Right lobe of liver (tissue), 6 donors: ENCODE measurements at regions not wholly inside any gene's neighbourhood (a gene's known extent, or its start where the extent isn't known, plus 50 kb on each side); places are given as distances from the start of the nearest gene placed in this dataset.

Experiments
- ATAC-seq, 4 donors: fragments of 200-7000 bp; cut with Tn5 transposase; one replicate each; pipeline ENCODE4 v1.9.1; 2020; ENCODE audit warnings: mild to moderate bottlenecking in 4 of 4, moderate library complexity in 4 of 4
- DNase-seq, 3 donors: peaks; one replicate each; pipeline ENCODE4 v3.0.0-alpha.2; 2020
- H3K27ac ChIP-seq, 3 donors: fragments of 200-600 bp; one replicate each; pipeline ENCODE4 v1.8.0; 2022
- H3K27me3 ChIP-seq, 2 donors: fragments of 200-600 bp; one replicate each; pipeline ENCODE4 v1.8.0; 2022
- H3K36me3 ChIP-seq, 4 donors: fragments of 200-600 bp; sonication (generic) in 1 of 4; one replicate each; pipeline versions ENCODE4 v1.5.1 to v1.8.0; 2017 to 2022; ENCODE audit warnings: control low read depth in 1 of 4
- H3K4me1 ChIP-seq, 4 donors: fragments of 200-600 bp; sonication (generic) in 1 of 4; one replicate each; pipeline versions ENCODE4 v1.5.1 to v1.8.0; 2017 to 2022; ENCODE audit warnings: control low read depth in 1 of 4
- H3K4me3 ChIP-seq, 3 donors: fragments of 200-600 bp; one replicate each; pipeline ENCODE4 v1.8.0; 2022
- H3K9me3 ChIP-seq, 4 donors: fragments of 200-600 bp; sonication (generic) in 1 of 4; one replicate each; pipeline versions ENCODE4 v1.5.1 to v1.8.0; 2017 to 2022; ENCODE audit warnings: control low read depth in 1 of 4
- CTCF ChIP-seq, 4 donors: fragments of 200-600 bp in 3 of 4; fragments of 450-650 bp in 1 of 4; IDR thresholded peaks; one replicate each; pipeline versions ENCODE4 v1.5.1 to v1.8.0; 2016 to 2022; ENCODE audit warnings: antibody characterized with exemption in 4 of 4, mild to moderate bottlenecking in 2 of 4
- POLR2A ChIP-seq: fragments of 450-650 bp; IDR thresholded peaks from one replicate; pipeline ENCODE4 v1.6.1; 2017; ENCODE audit warnings: antibody characterized with exemption, mild to moderate bottlenecking
- WGBS: methylation state at CpG from one replicate; pipeline ENCODE4 v1.1.6; 2018; ENCODE audit warnings: low coverage, low lambda C conversion rate; ENCODE audit not compliant: insufficient coverage; ENCODE audit errors: missing lambda C conversion rate; 5-methylcytosine and 5-hydroxymethylcytosine counted together
- intact Hi-C, 2 donors: fragments of 100-400 bp; cut with DNase I; formaldehyde crosslinking; loops; one replicate each; pipeline versions ENCODE4 v1.11.2 to v1.14.1; 2022
- donor health status: DM: no; HTN: yes; CAD: no.
- donor health status: DM: no; HTN: no; CAD: no.
- donor health status: DM: no; HTN: no; CAD: no.
- donor health status: DM: no; HTN: yes; CAD: no.
- donor health status: DM: no; HTN: yes; CAD: no.

- no peaks in the 10 kb centered on the region for H3K9me3 ChIP-seq
- no peak for DNase-seq
- no peak for ATAC-seq
- intact Hi-C loops: no loop called here
- no peaks in the 10 kb centered on the region for H3K4me1 ChIP-seq
- no peak overlapping the region for H3K27ac ChIP-seq
- H3K27me3 ChIP-seq: no peaks in the 10 kb centered on the region
- no peak for TF ChIP-seq POLR2A
- TF ChIP-seq CTCF (IDR thresholded peaks at IDR 0.05): no peak
- 54% methylated on average over 2 of the region's 2 CpGs for WGBS
- no peak overlapping the region for H3K4me3 ChIP-seq
- H3K36me3 ChIP-seq: no peaks in the 10 kb centered on the region
These were observed 72.0 kb upstream of the CD96 start for GRCh38 chr3:111470032-111470431.

- Histone ChIP-seq H3K36me3 (no peaks in the 10 kb centered on the region), H3K27ac (no peak overlapping the region), H3K4me1 (no peaks in the 10 kb centered on the region), H3K27me3 (no peaks in the 10 kb centered on the region), H3K4me3 (no peak overlapping the region), H3K9me3 (no peaks in the 10 kb centered on the region)
- intact Hi-C loops: no loop called here
- no peak for DNase-seq
- ATAC-seq: no peak
- WGBS: 85% methylated on average over 1 of the region's 2 CpGs
- TF ChIP-seq CTCF (IDR thresholded peaks at IDR 0.05): no peak
- no peak for TF ChIP-seq POLR2A
These were observed 70.2 kb upstream of the CD96 start for GRCh38 chr3:111471831-111472230.

GRCh38 chr3:111472556-111472955, 69.4 kb upstream of the CD96 start:
- TF ChIP-seq POLR2A: no peak
- TF ChIP-seq CTCF (IDR thresholded peaks at IDR 0.05): no peak
- H3K36me3 ChIP-seq: no peaks in the 10 kb centered on the region
- H3K4me3 ChIP-seq: no peak overlapping the region
- H3K27me3 ChIP-seq: no peaks in the 10 kb centered on the region
- H3K27ac ChIP-seq: no peak overlapping the region
- DNase-seq (no peak), ATAC-seq (no peak)
- no peaks in the 10 kb centered on the region for H3K9me3 ChIP-seq
- no peaks in the 10 kb centered on the region for H3K4me1 ChIP-seq
- WGBS: 54% methylated on average over 4 of the region's 4 CpGs
- intact Hi-C loops: no loop called here

- Histone ChIP-seq H3K27me3 (no peaks in the 10 kb centered on the region), H3K27ac (no peak overlapping the region), H3K4me1 (no peaks in the 10 kb centered on the region), H3K36me3 (no peaks in the 10 kb centered on the region), H3K4me3 (no peak overlapping the region), H3K9me3 (no peaks in the 10 kb centered on the region)
- no peak for DNase-seq
- no peak for ATAC-seq
- intact Hi-C loops: no loop called here
- no peak for TF ChIP-seq POLR2A
- no peak for TF ChIP-seq CTCF (IDR thresholded peaks at IDR 0.05)
- WGBS: no CpG with 5 or more reads among the region's 2 CpGs
These were observed 68.4 kb upstream of the CD96 start for GRCh38 chr3:111473550-111473949.

- H3K27ac ChIP-seq: no peak overlapping the region
- ATAC-seq: no peak
- intact Hi-C loops: no loop called here
- no peak for DNase-seq
- H3K36me3 ChIP-seq: no peaks in the 10 kb centered on the region
- WGBS: 51% methylated on average over 3 of the region's 3 CpGs
- no peaks in the 10 kb centered on the region for H3K4me1 ChIP-seq
- H3K27me3 ChIP-seq: no peaks in the 10 kb centered on the region
- H3K9me3 ChIP-seq: no peaks in the 10 kb centered on the region
- TF ChIP-seq CTCF (IDR thresholded peaks at IDR 0.05) (no peak), POLR2A (no peak)
- H3K4me3 ChIP-seq: no peak overlapping the region
These were observed 65.3 kb upstream of the CD96 start for GRCh38 chr3:111476701-111477100.
